Peyer's patch (tissue), 4 donors: ENCODE measurements at regions not wholly inside any gene's neighbourhood (a gene's known extent, or its start where the extent isn't known, plus 50 kb on each side); places are given as distances from the start of the nearest gene placed in this dataset.

ENCODE experiments used
- DNase-seq, 3 donors: peaks; one replicate each; pipeline ENCODE4 v3.0.0-alpha.2; 2017 to 2019
- H3K27ac ChIP-seq, 4 donors: fragments of 200-600 bp; sonication (generic); one replicate each; pipeline ENCODE4 v1.5.1; 2016 to 2019
- H3K27me3 ChIP-seq, 2 donors: fragments of 200-600 bp; sonication (generic); one replicate each; pipeline ENCODE4 v1.5.1; 2019
- H3K36me3 ChIP-seq, 3 donors: fragments of 200-600 bp; sonication (generic); one replicate each; pipeline ENCODE4 v1.5.1; 2016 to 2019
- H3K4me1 ChIP-seq, 4 donors: fragments of 200-600 bp; sonication (generic); one replicate each; pipeline ENCODE4 v1.5.1; 2016 to 2019
- H3K4me3 ChIP-seq, 4 donors: fragments of 200-600 bp; sonication (generic); 1 replicate in 3 of 4; 2 replicates in 1 of 4; pipeline ENCODE4 v1.5.1; 2016 to 2019; ENCODE audit warnings: mild to moderate bottlenecking in 1 of 4
- H3K9me3 ChIP-seq, 4 donors: fragments of 200-600 bp; sonication (generic); one replicate each; pipeline ENCODE4 v1.5.1; 2016 to 2019; ENCODE audit warnings: mild to moderate bottlenecking in 1 of 4
- CTCF ChIP-seq, 6 experiments: fragments of 450-650 bp in 4 of 6; fragments of 200-600 bp in 2 of 6; sonication (generic) in 1 of 6; IDR thresholded peaks; one replicate each; pipeline ENCODE4 v1.5.1; 2017 to 2019; ENCODE audit warnings: antibody characterized with exemption in 6 of 6, mild to moderate bottlenecking in 3 of 6, moderate library complexity in 1 of 6
- POLR2A ChIP-seq, 2 donors: fragments of 450-650 bp; IDR thresholded peaks; one replicate each; pipeline ENCODE4 v1.5.1; 2017; ENCODE audit warnings: antibody characterized with exemption in 2 of 2, mild to moderate bottlenecking in 2 of 2, moderate library complexity in 2 of 2

GRCh38 chr13:83298617-83299016, 583.7 kb downstream of the SLITRK1 start:
- no peak for DNase-seq
- H3K27ac ChIP-seq, result no peak overlapping the region
- no peaks in the 10 kb centered on the region for H3K36me3 ChIP-seq
- H3K27me3 ChIP-seq, result no peaks in the 10 kb centered on the region
- H3K9me3 ChIP-seq, result no peaks in the 10 kb centered on the region
- no peak for TF ChIP-seq POLR2A (IDR thresholded peaks at IDR 0.05)
- no peak for TF ChIP-seq CTCF (IDR thresholded peaks at IDR 0.05)
- no peak overlapping the region for H3K4me3 ChIP-seq
- H3K4me1 ChIP-seq, result no peaks in the 10 kb centered on the region

- no peak overlapping the region for H3K27ac ChIP-seq
- H3K4me3 ChIP-seq, result no peak overlapping the region
- no peaks in the 10 kb centered on the region for H3K27me3 ChIP-seq
- no peaks in the 10 kb centered on the region for H3K9me3 ChIP-seq
- TF ChIP-seq CTCF (IDR thresholded peaks at IDR 0.05) (no peak), POLR2A (IDR thresholded peaks at IDR 0.05) (no peak)
- H3K36me3 ChIP-seq, result no peaks in the 10 kb centered on the region
- DNase-seq, result no peak
- no peaks in the 10 kb centered on the region for H3K4me1 ChIP-seq
These were observed 584.5 kb downstream of the SLITRK1 start for GRCh38 chr13:83297586-83298290.

- H3K9me3 ChIP-seq, result no peaks in the 10 kb centered on the region
- no peak overlapping the region for H3K27ac ChIP-seq
- H3K36me3 ChIP-seq, result no peaks in the 10 kb centered on the region
- DNase-seq, result no peak
- H3K27me3 ChIP-seq, result no peaks in the 10 kb centered on the region
- no peak overlapping the region for H3K4me3 ChIP-seq
- no peaks in the 10 kb centered on the region for H3K4me1 ChIP-seq
- no peak for TF ChIP-seq CTCF (IDR thresholded peaks at IDR 0.05)
- TF ChIP-seq POLR2A (IDR thresholded peaks at IDR 0.05), result no peak
These were observed 586.6 kb downstream of the SLITRK1 start for GRCh38 chr13:83295686-83296085.

- no peak overlapping the region for H3K27ac ChIP-seq
- H3K4me3 ChIP-seq, result no peak overlapping the region
- no peaks in the 10 kb centered on the region for H3K27me3 ChIP-seq
- no peaks in the 10 kb centered on the region for H3K4me1 ChIP-seq
- TF ChIP-seq POLR2A (IDR thresholded peaks at IDR 0.05), result no peak
- TF ChIP-seq CTCF (IDR thresholded peaks at IDR 0.05), result no peak
- H3K9me3 ChIP-seq, result no peaks in the 10 kb centered on the region
- H3K36me3 ChIP-seq, result no peaks in the 10 kb centered on the region
- DNase-seq, result no peak
These were observed 595.5 kb downstream of the SLITRK1 start for GRCh38 chr13:83286737-83287136.

- peaks cover 0 to 1% (median 0%) of the 10 kb centered on the region in 4 donors for H3K9me3 ChIP-seq
- no peak for TF ChIP-seq CTCF (IDR thresholded peaks at IDR 0.05)
- no peak for TF ChIP-seq POLR2A (IDR thresholded peaks at IDR 0.05)
- no peak for DNase-seq
- H3K4me1 ChIP-seq, result no peaks in the 10 kb centered on the region
- no peaks in the 10 kb centered on the region for H3K36me3 ChIP-seq
- no peak overlapping the region for H3K27ac ChIP-seq
- no peak overlapping the region for H3K4me3 ChIP-seq
- no peaks in the 10 kb centered on the region for H3K27me3 ChIP-seq
These were observed 600.6 kb downstream of the SLITRK1 start for GRCh38 chr13:83281654-83282053.

GRCh38 chr13:83274679-83275078, 607.6 kb downstream of the SLITRK1 start:
- no peak for DNase-seq
- Histone ChIP-seq H3K27ac (no peak overlapping the region), H3K36me3 (no peaks in the 10 kb centered on the region), H3K9me3 (peaks cover 0 to 4% (median 0%) of the 10 kb centered on the region in 4 donors), H3K4me1 (no peaks in the 10 kb centered on the region), H3K27me3 (no peaks in the 10 kb centered on the region), H3K4me3 (no peak overlapping the region)
- no peak for TF ChIP-seq CTCF (IDR thresholded peaks at IDR 0.05)
- no peak for TF ChIP-seq POLR2A (IDR thresholded peaks at IDR 0.05)
